ENCODE measurements at regions not wholly inside any gene's neighbourhood (a gene's known extent, or its start where the extent isn't known, plus 50 kb on each side); places are given as distances from the start of the nearest gene placed in this dataset.

GRCh38 chr11:39910087-39910486 lies 1549.4 kb downstream of the LRRC4C start (continued):
- TF ChIP-seq E2F6 (IDR thresholded peaks at IDR 0.05) = no peak
- no peak for TF ChIP-seq HDAC6 (IDR thresholded peaks at IDR 0.05; ENCODE audit: low read depth, low read length)
- no peak for TF ChIP-seq SIRT6 (IDR thresholded peaks at IDR 0.05; ENCODE audit: low read length)
